ENCODE measurements at regions not wholly inside any gene's neighbourhood (a gene's known extent, or its start where the extent isn't known, plus 50 kb on each side); places are given as distances from the start of the nearest gene placed in this dataset.
"Not testable (repeated sequence)": the region's sequence is repeated elsewhere in the genome, so short reads cannot be mapped to it uniquely, and the experiment has no call there.

GRCh38 chr14:89507521-89507920 is 90.5 kb upstream of the FOXN3 start:
- Mint-ChIP-seq H3K4me1 (peaks cover 85% of the 10 kb centered on the region), H3K9me3 (peaks cover 7 to 9% of the 10 kb centered on the region in 2 donors), H3K27ac (no peak overlapping the region), H3K27me3 (no peaks in the 10 kb centered on the region), H3K4me3 (peak overlapping the region; percentile 21 to 39)
- peak; percentile 83 for ATAC-seq
- peak in 1 of 2 donors; percentile 28 for DNase-seq

GRCh38 chr14:89506891-89507452 is 89.9 kb upstream of the FOXN3 start:
- not testable (repeated sequence) for H3K9me3 Mint-ChIP-seq, ATAC-seq, H3K27ac Mint-ChIP-seq, DNase-seq, H3K27me3 Mint-ChIP-seq, H3K4me3 Mint-ChIP-seq
- H3K4me1 Mint-ChIP-seq, result peaks cover 81% of the 10 kb centered on the region

GRCh38 chr14:89504602-89505313 is 87.7 kb upstream of the FOXN3 start:
- DNase-seq (peak in 1 of 2 donors; percentile 57), ATAC-seq (peak; percentile 77)
- Mint-ChIP-seq H3K27ac (no peak overlapping the region), H3K4me1 (peaks cover 65% of the 10 kb centered on the region), H3K4me3 (no peak overlapping the region), H3K9me3 (no peaks in the 10 kb centered on the region), H3K27me3 (no peaks in the 10 kb centered on the region)

- no peak overlapping the region for H3K27ac Mint-ChIP-seq
Measured at GRCh38 chr14:89504091-89504490, 87.1 kb upstream of the FOXN3 start.

GRCh38 chr14:89503431-89503996 is 86.5 kb upstream of the FOXN3 start:
- Mint-ChIP-seq H3K27me3 (no peaks in the 10 kb centered on the region), H3K27ac (peak overlapping the region in 1 of 2 donors; percentile 56), H3K4me1 (peaks cover 54% of the 10 kb centered on the region), H3K9me3 (no peaks in the 10 kb centered on the region), H3K4me3 (no peak overlapping the region)
- no peak for ATAC-seq
- DNase-seq, result no peak

More at GRCh38 chr14:89504091-89504490, 87.1 kb upstream of the FOXN3 start:
- ATAC-seq, result no peak
- H3K9me3 Mint-ChIP-seq, result no peaks in the 10 kb centered on the region
- no peaks in the 10 kb centered on the region for H3K27me3 Mint-ChIP-seq
- DNase-seq, result no peak
- H3K4me1 Mint-ChIP-seq, result peaks cover 60% of the 10 kb centered on the region
- no peak overlapping the region for H3K4me3 Mint-ChIP-seq

GRCh38 chr14:89502966-89503365 is 85.9 kb upstream of the FOXN3 start:
- DNase-seq (no peak), ATAC-seq (no peak)
- no peak overlapping the region for H3K27ac Mint-ChIP-seq
- no peak overlapping the region for H3K4me3 Mint-ChIP-seq
- H3K9me3 Mint-ChIP-seq, result no peaks in the 10 kb centered on the region
- H3K27me3 Mint-ChIP-seq, result no peaks in the 10 kb centered on the region
- peaks cover 52% of the 10 kb centered on the region for H3K4me1 Mint-ChIP-seq

- no peak for DNase-seq
- Mint-ChIP-seq H3K27ac (no peak overlapping the region), H3K4me3 (no peak overlapping the region), H3K9me3 (no peaks in the 10 kb centered on the region), H3K27me3 (no peaks in the 10 kb centered on the region), H3K4me1 (peaks cover 48% of the 10 kb centered on the region)
- no peak for ATAC-seq
Measured at GRCh38 chr14:89501381-89501780, 84.3 kb upstream of the FOXN3 start.

- Mint-ChIP-seq H3K4me1 (peaks cover 59% of the 10 kb centered on the region), H3K27me3 (no peaks in the 10 kb centered on the region), H3K9me3 (no peaks in the 10 kb centered on the region), H3K27ac (peak overlapping the region in 1 of 2 donors; percentile 69), H3K4me3 (no peak overlapping the region)
- ATAC-seq, result no peak
- DNase-seq, result no peak
Measured at GRCh38 chr14:89500303-89500702, 83.3 kb upstream of the FOXN3 start.

- no peaks in the 10 kb centered on the region for H3K27me3 Mint-ChIP-seq
- H3K27ac Mint-ChIP-seq, result no peak overlapping the region
- no peak overlapping the region for H3K4me3 Mint-ChIP-seq
- DNase-seq, result no peak
- H3K9me3 Mint-ChIP-seq, result no peaks in the 10 kb centered on the region
- H3K4me1 Mint-ChIP-seq, result peaks cover 53% of the 10 kb centered on the region
- ATAC-seq, result no peak
Measured at GRCh38 chr14:89498878-89499277, 81.8 kb upstream of the FOXN3 start.

- Mint-ChIP-seq H3K27ac (no peak overlapping the region), H3K27me3 (no peaks in the 10 kb centered on the region), H3K9me3 (no peaks in the 10 kb centered on the region), H3K4me3 (no peak overlapping the region), H3K4me1 (peaks cover 49% of the 10 kb centered on the region)
- no peak for DNase-seq
- ATAC-seq, result no peak
Measured at GRCh38 chr14:89495718-89496117, 78.7 kb upstream of the FOXN3 start.

- Mint-ChIP-seq H3K27ac (no peak overlapping the region), H3K27me3 (no peaks in the 10 kb centered on the region), H3K9me3 (no peaks in the 10 kb centered on the region), H3K4me1 (peaks cover 50% of the 10 kb centered on the region), H3K4me3 (no peak overlapping the region)
- no peak for ATAC-seq
- DNase-seq, result no peak
Measured at GRCh38 chr14:89493877-89494634, 77.0 kb upstream of the FOXN3 start.

- ATAC-seq (no peak), DNase-seq (no peak)
- peaks cover 50% of the 10 kb centered on the region for H3K4me1 Mint-ChIP-seq
- H3K27me3 Mint-ChIP-seq, result no peaks in the 10 kb centered on the region
- no peak overlapping the region for H3K4me3 Mint-ChIP-seq
- no peak overlapping the region for H3K27ac Mint-ChIP-seq
- no peaks in the 10 kb centered on the region for H3K9me3 Mint-ChIP-seq
Measured at GRCh38 chr14:89493406-89493805, 76.4 kb upstream of the FOXN3 start.

- ATAC-seq (no peak), DNase-seq (no peak)
- no peak overlapping the region for H3K27ac Mint-ChIP-seq
- no peaks in the 10 kb centered on the region for H3K9me3 Mint-ChIP-seq
- no peaks in the 10 kb centered on the region for H3K27me3 Mint-ChIP-seq
- H3K4me1 Mint-ChIP-seq, result peaks cover 40% of the 10 kb centered on the region
- no peak overlapping the region for H3K4me3 Mint-ChIP-seq
Measured at GRCh38 chr14:89491711-89492381, 74.8 kb upstream of the FOXN3 start.

- Mint-ChIP-seq H3K9me3 (no peaks in the 10 kb centered on the region), H3K4me3 (no peak overlapping the region), H3K27me3 (no peaks in the 10 kb centered on the region), H3K27ac (no peak overlapping the region), H3K4me1 (peaks cover 39% of the 10 kb centered on the region)
- ATAC-seq (no peak), DNase-seq (no peak)
Measured at GRCh38 chr14:89490466-89490865, 73.4 kb upstream of the FOXN3 start.

- Mint-ChIP-seq H3K27ac (no peak overlapping the region), H3K4me3 (no peak overlapping the region), H3K4me1 (peaks cover 42% of the 10 kb centered on the region), H3K9me3 (no peaks in the 10 kb centered on the region), H3K27me3 (no peaks in the 10 kb centered on the region)
- DNase-seq (no peak), ATAC-seq (no peak)
Measured at GRCh38 chr14:89489761-89490437, 72.9 kb upstream of the FOXN3 start.
